WI38 (cell line): ENCODE measurements at regions not wholly inside any gene's neighbourhood (a gene's known extent, or its start where the extent isn't known, plus 50 kb on each side); places are given as distances from the start of the nearest gene placed in this dataset.

Source experiments
- H3K4me3 ChIP-seq: 2 replicates; pipeline ENCODE4 v1.5.1; 2011; ENCODE audit warnings: low read depth, mild to moderate bottlenecking, control low read depth, low read length
- TF ChIP-seq, protein P1 (sequence below): IDR thresholded peaks from 2 replicates; pipeline ENCODE4 v1.5.1; 2012; ENCODE audit warnings: low read depth, mild to moderate bottlenecking, control low read depth, low read length

DNA sequence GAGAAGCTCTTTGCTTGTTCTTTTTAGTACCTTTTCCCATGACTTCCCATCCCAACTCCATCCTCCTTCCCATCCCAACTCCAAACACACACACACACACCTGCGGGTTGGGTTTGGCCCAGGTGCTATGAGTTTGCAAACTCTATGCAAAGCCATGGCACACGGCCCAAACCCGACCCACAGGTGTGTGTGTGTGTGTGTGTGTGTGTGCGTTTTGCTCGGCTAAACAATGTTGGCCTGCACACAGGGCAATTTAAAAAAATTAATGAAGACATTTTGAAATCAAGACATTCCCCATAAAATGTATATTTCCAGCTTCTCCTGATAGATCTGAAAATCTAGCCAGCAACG is 103.7 kb upstream of the TLE3 start:
- TF ChIP-seq, protein P1, sequence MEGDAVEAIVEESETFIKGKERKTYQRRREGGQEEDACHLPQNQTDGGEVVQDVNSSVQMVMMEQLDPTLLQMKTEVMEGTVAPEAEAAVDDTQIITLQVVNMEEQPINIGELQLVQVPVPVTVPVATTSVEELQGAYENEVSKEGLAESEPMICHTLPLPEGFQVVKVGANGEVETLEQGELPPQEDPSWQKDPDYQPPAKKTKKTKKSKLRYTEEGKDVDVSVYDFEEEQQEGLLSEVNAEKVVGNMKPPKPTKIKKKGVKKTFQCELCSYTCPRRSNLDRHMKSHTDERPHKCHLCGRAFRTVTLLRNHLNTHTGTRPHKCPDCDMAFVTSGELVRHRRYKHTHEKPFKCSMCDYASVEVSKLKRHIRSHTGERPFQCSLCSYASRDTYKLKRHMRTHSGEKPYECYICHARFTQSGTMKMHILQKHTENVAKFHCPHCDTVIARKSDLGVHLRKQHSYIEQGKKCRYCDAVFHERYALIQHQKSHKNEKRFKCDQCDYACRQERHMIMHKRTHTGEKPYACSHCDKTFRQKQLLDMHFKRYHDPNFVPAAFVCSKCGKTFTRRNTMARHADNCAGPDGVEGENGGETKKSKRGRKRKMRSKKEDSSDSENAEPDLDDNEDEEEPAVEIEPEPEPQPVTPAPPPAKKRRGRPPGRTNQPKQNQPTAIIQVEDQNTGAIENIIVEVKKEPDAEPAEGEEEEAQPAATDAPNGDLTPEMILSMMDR = no peak
- no peak overlapping the region for H3K4me3 ChIP-seq

DNA sequence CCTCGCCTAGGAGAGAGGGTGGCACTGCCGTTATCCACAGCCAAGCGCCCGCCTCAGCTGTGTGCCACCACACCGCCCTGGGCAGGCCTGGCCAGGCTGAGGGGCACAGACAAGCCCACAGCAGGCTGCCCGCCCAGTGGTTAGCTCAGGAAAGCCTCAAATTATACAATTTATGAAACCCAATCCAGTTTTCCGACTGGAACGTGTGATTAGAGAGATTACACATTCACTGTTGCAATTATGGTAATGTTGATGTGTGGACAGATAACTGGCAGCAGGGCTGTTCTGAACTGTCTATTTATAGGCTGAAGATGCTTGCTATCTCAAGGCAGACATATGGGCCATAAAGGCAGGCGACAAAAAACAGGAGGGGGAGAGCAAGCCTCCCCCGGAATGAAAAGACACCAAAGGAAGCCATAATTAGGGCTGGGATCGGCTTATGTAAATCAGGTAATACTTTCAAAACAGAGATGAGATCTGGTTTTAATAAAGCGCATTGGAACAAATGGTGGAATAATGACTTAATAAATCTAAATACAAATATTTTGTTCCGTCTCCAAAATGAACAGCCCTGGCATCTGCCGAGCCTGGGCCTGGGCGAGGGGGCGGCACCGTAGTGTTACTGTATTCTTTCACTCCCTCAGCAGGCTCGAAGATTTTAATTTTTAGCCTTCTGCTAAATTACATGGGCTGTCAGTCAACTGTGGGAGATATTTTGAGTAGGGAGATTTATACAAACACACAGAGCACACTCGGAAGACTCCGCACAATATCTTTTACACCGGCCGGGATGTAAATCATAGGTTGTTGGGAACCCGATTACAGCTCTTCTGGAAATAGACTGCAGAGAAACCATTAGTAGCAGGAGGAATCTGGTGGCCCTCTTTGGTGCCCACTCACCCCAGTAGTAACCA is 103.1 kb upstream of the TLE3 start:
- TF ChIP-seq, protein P1 = no peak
- H3K4me3 ChIP-seq = no peak overlapping the region

DNA sequence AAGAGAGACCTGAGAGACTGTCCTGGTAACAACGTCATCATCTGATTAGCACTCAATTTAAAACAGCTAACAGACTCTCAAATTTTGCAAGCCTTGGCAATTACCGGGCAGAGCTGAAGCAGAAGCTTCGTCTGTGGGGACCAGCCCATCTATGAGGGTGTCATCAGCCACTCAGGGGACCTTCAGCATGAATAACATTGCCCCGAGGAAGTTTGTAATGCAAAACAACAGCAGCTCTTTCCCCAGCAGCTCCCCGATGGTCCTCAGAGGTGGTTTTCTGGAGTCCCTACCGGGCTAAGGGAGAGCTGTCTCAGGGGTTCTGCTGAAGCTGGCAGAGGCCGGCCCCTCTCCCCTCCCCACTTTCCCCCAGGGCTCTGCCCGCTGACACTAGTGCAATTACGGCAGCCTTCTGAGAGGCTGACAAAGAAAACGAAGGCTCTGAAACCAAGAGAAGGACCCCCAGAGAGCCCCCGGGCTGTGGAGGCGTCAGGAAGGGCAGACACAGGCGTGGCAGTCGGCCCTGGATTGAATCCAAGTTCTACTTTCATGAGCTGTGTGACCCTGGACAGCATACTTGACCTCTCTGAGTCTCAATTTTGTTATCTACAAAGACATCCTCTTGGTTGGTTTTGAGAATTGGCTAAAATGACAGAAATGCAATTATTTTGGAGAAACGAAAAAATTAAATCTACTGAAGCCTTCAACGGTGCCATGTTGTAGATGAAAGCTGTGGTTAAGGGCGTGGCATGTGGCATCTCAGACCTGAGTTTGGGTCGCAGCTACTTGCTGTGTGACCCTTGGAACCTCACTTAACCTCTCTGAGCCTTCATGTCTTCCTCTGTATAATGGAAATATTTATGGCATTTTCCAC is 102.1 kb upstream of the TLE3 start:
- H3K4me3 ChIP-seq = no peak overlapping the region
- TF ChIP-seq, protein P1 = no peak

DNA sequence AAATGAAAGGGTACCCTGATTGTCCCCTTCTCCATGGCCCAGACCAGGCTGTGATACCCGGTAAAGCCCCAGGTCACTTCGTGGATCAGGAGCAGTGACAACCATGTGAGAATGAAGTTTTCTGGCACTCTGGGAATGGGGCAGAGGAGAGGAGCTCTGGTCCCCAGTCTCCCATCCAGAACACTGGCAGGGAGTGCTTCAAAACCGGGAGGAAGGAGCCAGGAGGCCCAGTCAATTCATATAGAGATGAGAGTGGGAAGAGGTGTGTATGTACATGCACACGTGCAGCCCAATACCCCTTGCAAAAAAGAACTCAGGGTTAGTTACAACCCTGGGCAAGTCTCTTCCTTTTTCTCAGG is 101.4 kb upstream of the TLE3 start:
- TF ChIP-seq, protein P1 = no peak
- no peak overlapping the region for H3K4me3 ChIP-seq

DNA sequence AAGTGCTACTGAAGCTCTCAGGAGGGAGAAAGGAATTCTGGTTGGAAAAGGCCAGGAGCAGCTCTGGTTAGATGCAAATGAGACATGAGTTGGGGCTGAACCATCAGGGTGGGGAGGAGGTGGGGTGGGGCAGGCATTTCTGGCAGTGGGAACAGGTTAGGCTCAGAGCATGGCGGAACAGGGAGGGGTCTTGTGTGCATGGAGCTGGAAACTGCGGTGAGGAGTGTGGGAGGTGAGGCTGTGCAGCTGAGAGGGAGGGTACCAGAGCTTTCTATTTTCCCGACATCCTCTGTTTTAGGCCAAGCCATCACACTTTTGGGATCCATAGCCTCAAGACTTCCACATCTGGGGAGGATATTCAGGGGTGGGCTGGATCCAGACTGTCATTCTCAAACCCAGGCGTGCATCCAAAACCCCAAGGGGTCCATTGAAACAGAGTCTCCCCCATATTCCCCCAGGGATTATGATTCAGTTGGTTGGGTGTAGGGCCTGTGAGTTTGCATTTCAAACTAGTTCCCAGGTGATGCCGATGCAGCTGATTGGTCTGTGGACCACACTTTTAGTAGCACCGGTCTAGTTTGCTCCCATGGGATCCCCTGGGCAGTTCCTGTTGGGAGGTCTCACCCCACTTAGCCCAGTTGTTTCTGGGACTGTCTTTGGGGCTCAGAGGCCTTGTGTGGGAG is 100.9 kb upstream of the TLE3 start:
- TF ChIP-seq, protein P1 = no peak
- no peak overlapping the region for H3K4me3 ChIP-seq

DNA sequence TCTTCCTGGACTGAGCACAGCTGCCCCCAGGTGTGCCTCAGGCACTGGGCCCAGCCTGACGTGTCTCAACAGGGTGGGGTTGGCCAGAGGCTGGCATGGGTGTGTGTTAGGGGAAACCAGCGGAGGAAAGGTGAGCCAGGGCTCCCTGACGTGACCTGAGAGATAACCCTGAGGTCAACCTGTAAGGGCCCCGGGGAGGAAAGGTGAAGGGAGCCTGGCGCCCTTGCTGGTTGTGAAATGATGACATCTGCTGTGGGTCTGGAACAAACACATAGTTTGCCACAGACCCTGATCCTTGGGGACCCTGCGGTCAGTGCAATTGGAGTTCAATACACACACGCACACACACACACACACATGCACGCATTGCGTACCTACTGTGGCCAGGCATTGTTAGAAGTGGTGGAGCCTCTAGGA is 100.2 kb upstream of the TLE3 start:
- TF ChIP-seq, protein P1 = no peak

More for the DNA sequence above, 100.2 kb upstream of the TLE3 start:
- H3K4me3 ChIP-seq = no peak overlapping the region
